OCI-M2 (cell line): ENCODE measurements at regions not wholly inside any gene's neighbourhood (a gene's known extent, or its start where the extent isn't known, plus 50 kb on each side); places are given as distances from the start of the nearest gene placed in this dataset.

Source experiments
- DNase-seq: peaks from one replicate; lab custom pipeline; 2025; ENCODE audit not compliant: unreplicated experiment; lab: John Stamatoyannopoulos, UW

- DNase-seq = no peak
Observed at GRCh38 chr7:115478426-115478825, 552.1 kb downstream of the TFEC start.

- no peak for DNase-seq
Observed at GRCh38 chr7:115477193-115477651, 553.3 kb downstream of the TFEC start.

GRCh38 chr7:115476671-115477181 lies 553.8 kb downstream of the TFEC start:
- DNase-seq = no peak

- DNase-seq = no peak
Observed at GRCh38 chr7:115475761-115476385, 554.0 kb downstream of the MDFIC start.

GRCh38 chr7:115475206-115475605 lies 553.3 kb downstream of the MDFIC start:
- no peak for DNase-seq

- DNase-seq = no peak
Observed at GRCh38 chr7:115474137-115474536, 552.2 kb downstream of the MDFIC start.

- no peak for DNase-seq
Observed at GRCh38 chr7:115471891-115472290, 550.0 kb downstream of the MDFIC start.

- no peak for DNase-seq
Observed at GRCh38 chr7:115462301-115463015, 540.6 kb downstream of the MDFIC start.

- DNase-seq = no peak
Observed at GRCh38 chr7:115449689-115450088, 527.8 kb downstream of the MDFIC start.

GRCh38 chr7:115447495-115447894 lies 525.6 kb downstream of the MDFIC start:
- no peak for DNase-seq

GRCh38 chr7:115441033-115441432 lies 519.1 kb downstream of the MDFIC start:
- no peak for DNase-seq

GRCh38 chr7:115435178-115435577 lies 513.3 kb downstream of the MDFIC start:
- no peak for DNase-seq

GRCh38 chr7:115429918-115430317 lies 508.0 kb downstream of the MDFIC start:
- no peak for DNase-seq

GRCh38 chr7:115417662-115418061 lies 495.8 kb downstream of the MDFIC start:
- DNase-seq = no peak

- peak; percentile 37 for DNase-seq
Observed at GRCh38 chr7:115410972-115411686, 489.2 kb downstream of the MDFIC start.

- DNase-seq = no peak
Observed at GRCh38 chr7:115410434-115410820, 488.5 kb downstream of the MDFIC start.

- DNase-seq = no peak
Observed at GRCh38 chr7:115409682-115410433, 488.0 kb downstream of the MDFIC start.

- DNase-seq = no peak
Observed at GRCh38 chr7:115406219-115406618, 484.3 kb downstream of the MDFIC start.

GRCh38 chr7:115387137-115387536 lies 465.2 kb downstream of the MDFIC start:
- no peak for DNase-seq

- no peak for DNase-seq
Observed at GRCh38 chr7:115379321-115379720, 457.4 kb downstream of the MDFIC start.

- no peak for DNase-seq
Observed at GRCh38 chr7:115368998-115369397, 447.1 kb downstream of the MDFIC start.
